ENCODE measurements at regions not wholly inside any gene's neighbourhood (a gene's known extent, or its start where the extent isn't known, plus 50 kb on each side); places are given as distances from the start of the nearest gene placed in this dataset.

- Histone ChIP-seq H3K9me3 (ENCODE audit: control insufficient read depth in 2 of 3, insufficient read depth in 1 of 3, low read length in 3 of 3) (no peaks in the 10 kb centered on the region), H3K4me3 (ENCODE audit: low read length in 3 of 3) (no peak overlapping the region), H3K4me1 (ENCODE audit: control insufficient read depth in 2 of 3, insufficient read depth in 2 of 3, low read depth in 1 of 3, low read length in 3 of 3) (no peaks in the 10 kb centered on the region), H3K9ac (ENCODE audit: low read length in 3 of 3) (no peak overlapping the region), H3K27me3 (ENCODE audit: control insufficient read depth, insufficient read depth, low read length) (no peaks in the 10 kb centered on the region), H3K27ac (ENCODE audit: low read depth in 2 of 2, low read length in 2 of 2) (no peak overlapping the region), H3K36me3 (ENCODE audit: control insufficient read depth in 2 of 3, insufficient read depth in 3 of 3, low read length in 3 of 3) (no peaks in the 10 kb centered on the region)
- DNase-seq (no peak), FAIRE-seq (no peak)
- intact Hi-C loops (cut with DNase I), result no loop called here
- no peak for TF ChIP-seq CTCF (IDR thresholded peaks at IDR 0.05; ENCODE audit: borderline replicate concordance, extremely low read depth, insufficient read depth)
Observed at GRCh38 chr4:140268186-140268841, 105.1 kb upstream of the SCOC start.

DNA sequence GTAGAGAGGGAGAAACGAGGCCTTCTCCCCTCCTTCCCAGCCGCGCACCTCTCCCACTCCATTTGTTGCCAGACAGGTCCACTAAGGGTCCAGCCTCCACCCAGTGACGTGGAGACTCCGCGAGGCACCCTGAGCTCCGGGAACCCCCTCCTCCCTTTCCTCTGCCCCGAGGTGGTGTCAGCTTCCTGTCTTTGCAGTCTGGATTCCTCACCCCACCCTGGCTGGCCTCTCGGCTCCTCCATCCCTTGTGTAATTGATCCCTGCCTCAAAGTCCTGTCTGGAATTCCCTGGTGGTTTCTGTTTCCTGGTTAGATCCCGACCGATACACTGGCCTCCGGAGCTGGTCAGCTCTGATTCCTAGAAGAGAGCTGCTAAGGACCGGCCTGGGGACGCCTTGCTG is 105.9 kb upstream of the SCOC start:
- peak in 4 of 5 donors; percentile 50 to 68 (median 65) for DNase-seq
- Histone ChIP-seq H3K4me1 (ENCODE audit: control insufficient read depth in 2 of 3, insufficient read depth in 2 of 3, low read depth in 1 of 3, low read length in 3 of 3) (no peaks in the 10 kb centered on the region), H3K36me3 (ENCODE audit: control insufficient read depth in 2 of 3, insufficient read depth in 3 of 3, low read length in 3 of 3) (no peaks in the 10 kb centered on the region), H3K27ac (ENCODE audit: low read depth in 2 of 2, low read length in 2 of 2) (no peak overlapping the region), H3K9me3 (ENCODE audit: control insufficient read depth in 2 of 3, insufficient read depth in 1 of 3, low read length in 3 of 3) (no peaks in the 10 kb centered on the region), H3K9ac (ENCODE audit: low read length in 3 of 3) (no peak overlapping the region), H3K4me3 (ENCODE audit: low read length in 3 of 3) (no peak overlapping the region), H3K27me3 (ENCODE audit: control insufficient read depth, insufficient read depth, low read length) (no peaks in the 10 kb centered on the region)
- no peak for TF ChIP-seq CTCF (IDR thresholded peaks at IDR 0.05; ENCODE audit: borderline replicate concordance, extremely low read depth, insufficient read depth)
- intact Hi-C loops (cut with DNase I), result no loop called here
- FAIRE-seq, result no peak

DNA sequence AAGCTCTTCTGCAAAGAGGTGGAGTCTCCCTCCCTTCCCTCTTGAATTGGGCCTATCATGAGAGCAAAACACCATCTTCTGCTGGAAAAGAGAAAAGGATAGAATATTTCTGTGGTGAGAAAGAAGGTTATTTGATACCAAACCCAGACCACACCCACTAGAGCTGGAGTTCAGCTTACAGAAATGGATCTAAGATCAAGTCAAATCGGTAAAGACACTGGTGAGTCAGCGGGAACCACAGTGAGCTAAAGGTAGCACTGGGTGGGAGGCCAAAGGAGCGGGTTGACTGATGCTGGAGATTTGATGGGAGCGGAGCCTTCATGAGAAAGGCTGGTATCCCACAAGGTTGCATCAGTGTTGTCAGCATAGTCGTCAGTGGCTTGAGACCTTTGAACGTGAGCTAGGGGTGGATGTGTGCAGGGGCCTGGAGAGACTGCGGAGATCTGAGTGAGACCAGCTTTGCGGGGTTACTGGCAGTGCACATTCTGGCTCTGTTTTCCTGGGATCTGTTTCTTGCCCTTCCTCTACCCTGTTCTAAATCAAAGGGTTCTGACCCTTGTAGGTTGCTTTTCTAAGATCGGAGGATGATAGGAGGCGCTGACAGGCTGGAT is 106.4 kb upstream of the SCOC start:
- FAIRE-seq (no peak), DNase-seq (no peak)
- no peak for TF ChIP-seq CTCF (IDR thresholded peaks at IDR 0.05; ENCODE audit: borderline replicate concordance, extremely low read depth, insufficient read depth)
- Histone ChIP-seq H3K4me3 (ENCODE audit: low read length in 3 of 3) (no peak overlapping the region), H3K36me3 (ENCODE audit: control insufficient read depth in 2 of 3, insufficient read depth in 3 of 3, low read length in 3 of 3) (no peaks in the 10 kb centered on the region), H3K27ac (ENCODE audit: low read depth in 2 of 2, low read length in 2 of 2) (no peak overlapping the region), H3K9ac (ENCODE audit: low read length in 3 of 3) (no peak overlapping the region), H3K4me1 (ENCODE audit: control insufficient read depth in 2 of 3, insufficient read depth in 2 of 3, low read depth in 1 of 3, low read length in 3 of 3) (no peaks in the 10 kb centered on the region), H3K9me3 (ENCODE audit: control insufficient read depth in 2 of 3, insufficient read depth in 1 of 3, low read length in 3 of 3) (no peaks in the 10 kb centered on the region), H3K27me3 (ENCODE audit: control insufficient read depth, insufficient read depth, low read length) (no peaks in the 10 kb centered on the region)
- intact Hi-C loops (cut with DNase I), result no loop called here
